ENCODE measurements at regions not wholly inside any gene's neighbourhood (a gene's known extent, or its start where the extent isn't known, plus 50 kb on each side); places are given as distances from the start of the nearest gene placed in this dataset.

DNA sequence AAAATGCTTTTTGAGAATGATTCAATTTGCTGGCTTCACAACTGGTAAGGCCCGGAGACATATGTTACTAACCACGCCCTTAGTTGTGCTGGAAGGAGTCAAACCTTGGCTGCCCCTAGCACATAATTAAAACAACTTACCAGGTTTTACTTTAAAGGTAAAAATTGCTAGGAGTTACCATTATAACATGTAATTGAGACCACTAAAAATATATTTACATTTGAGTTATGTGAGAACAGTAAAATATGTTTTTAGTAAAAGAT is 435.6 kb upstream of the CDH9 start:
- no peak for TF ChIP-seq POLR2A (IDR thresholded peaks at IDR 0.05)
- TF ChIP-seq CTCF (IDR thresholded peaks at IDR 0.05), result no peak
- no peak for TF ChIP-seq POLR2AphosphoS5 (IDR thresholded peaks at IDR 0.05)
- TF ChIP-seq EP300 (IDR thresholded peaks at IDR 0.05; ENCODE audit: low read depth), result no peak
